Hepatocyte (in vitro differentiated cells): ENCODE measurements at regions not wholly inside any gene's neighbourhood (a gene's known extent, or its start where the extent isn't known, plus 50 kb on each side); places are given as distances from the start of the nearest gene placed in this dataset.

Experiments used
- DNase-seq: peaks from one replicate; pipeline ENCODE4 v3.0.0-alpha.2; 2016; ENCODE audit warnings: low spot score
- H2AFZ ChIP-seq: fragments of 200-600 bp; sonication (generic); 2 replicates; pipeline ENCODE4 v1.6.0; 2016; ENCODE audit warnings: antibody characterized with exemption, mild to moderate bottlenecking
- H3K27ac ChIP-seq: fragments of 200-600 bp; sonication (generic); 2 replicates; pipeline ENCODE4 v1.5.1; 2016; ENCODE audit warnings: mild to moderate bottlenecking
- H3K27me3 ChIP-seq: fragments of 200-600 bp; sonication (generic); 2 replicates; pipeline ENCODE4 v1.6.1; 2016
- H3K36me3 ChIP-seq: fragments of 200-600 bp; sonication (generic); replicated peaks from 2 replicates; pipeline ENCODE4 v1.5.1; 2016; ENCODE audit warnings: low read depth; ENCODE audit not compliant: insufficient read depth
- H3K4me1 ChIP-seq: fragments of 200-600 bp; sonication (generic); 2 replicates; pipeline ENCODE4 v1.5.1; 2016; ENCODE audit warnings: mild to moderate bottlenecking, moderate library complexity; ENCODE audit not compliant: insufficient read depth
- H3K4me2 ChIP-seq: fragments of 200-600 bp; sonication (generic); 2 replicates; pipeline ENCODE4 v1.6.0; 2016
- H3K4me3 ChIP-seq: fragments of 200-600 bp; sonication (generic); 2 replicates; pipeline ENCODE4 v1.5.1; 2016; ENCODE audit warnings: mild to moderate bottlenecking
- H3K79me2 ChIP-seq: fragments of 200-600 bp; sonication (generic); 2 replicates; pipeline ENCODE4 v1.6.0; 2017; ENCODE audit warnings: mild to moderate bottlenecking
- H3K9me2 ChIP-seq: fragments of 200-600 bp; sonication (generic); replicated peaks from 2 replicates; pipeline ENCODE4 v1.6.0; 2017; ENCODE audit warnings: mild to moderate bottlenecking; ENCODE audit not compliant: insufficient read depth
- H3K9me3 ChIP-seq: fragments of 200-600 bp; sonication (generic); 2 replicates; pipeline ENCODE4 v1.5.1; 2016; ENCODE audit warnings: low read depth, mild to moderate bottlenecking
- H4K20me1 ChIP-seq: fragments of 200-600 bp; sonication (generic); 2 replicates; pipeline ENCODE4 v1.6.0; 2016; ENCODE audit warnings: mild to moderate bottlenecking; ENCODE audit not compliant: insufficient read depth, poor library complexity, severe bottlenecking
- CTCF ChIP-seq: fragments of 200-600 bp; sonication (generic); IDR thresholded peaks from 2 replicates; pipeline ENCODE4 v1.5.1; 2016; ENCODE audit warnings: antibody characterized with exemption, mild to moderate bottlenecking; ENCODE audit not compliant: poor library complexity
- EZH2 ChIP-seq: fragments of 200-600 bp; sonication (generic); IDR thresholded peaks from 2 replicates; pipeline ENCODE4 v1.6.1; 2016; ENCODE audit warnings: antibody characterized with exemption, mild to moderate bottlenecking, borderline replicate concordance
- EZH2phosphoT487 ChIP-seq: fragments of 200-600 bp; sonication (generic); IDR thresholded peaks from one replicate; pipeline ENCODE4 v1.6.1; 2018; ENCODE audit warnings: antibody characterized with exemption, mild to moderate bottlenecking, low read depth, moderate library complexity; ENCODE audit not compliant: unreplicated experiment, severe bottlenecking
- WGBS: methylation state at CpG from one replicate; pipeline ENCODE4 v1.1.6; 2016; ENCODE audit warnings: low lambda C conversion rate; ENCODE audit errors: missing lambda C conversion rate; 5-methylcytosine and 5-hydroxymethylcytosine counted together

GRCh38 chr6:148203281-148203925 lies 139.2 kb upstream of the SASH1 start:
- Histone ChIP-seq H3K9me3 (no peaks in the 10 kb centered on the region), H4K20me1 (no peaks in the 10 kb centered on the region), H2AFZ (no peak overlapping the region), H3K4me1 (no peaks in the 10 kb centered on the region), H3K27me3 (no peaks in the 10 kb centered on the region), H3K36me3 (no peaks in the 10 kb centered on the region), H3K4me3 (no peak overlapping the region), H3K4me2 (no peak overlapping the region), H3K79me2 (no peaks in the 10 kb centered on the region), H3K27ac (no peak overlapping the region), H3K9me2 (no peaks in the 10 kb centered on the region)
- TF ChIP-seq EZH2phosphoT487 (no peak), CTCF (no peak), EZH2 (no peak)
- 94% methylated on average over 9 of the region's 9 CpGs for WGBS
- DNase-seq = no peak

- no peaks in the 10 kb centered on the region for H4K20me1 ChIP-seq
- H3K4me3 ChIP-seq = no peak overlapping the region
- no peaks in the 10 kb centered on the region for H3K36me3 ChIP-seq
- WGBS = 83% methylated on average over 9 of the region's 9 CpGs
- H3K27me3 ChIP-seq = no peaks in the 10 kb centered on the region
- no peak for TF ChIP-seq EZH2phosphoT487
- TF ChIP-seq EZH2 = no peak
- TF ChIP-seq CTCF = no peak
- DNase-seq = no peak
- H3K4me1 ChIP-seq = no peaks in the 10 kb centered on the region
- no peaks in the 10 kb centered on the region for H3K9me3 ChIP-seq
- no peaks in the 10 kb centered on the region for H3K9me2 ChIP-seq
- no peaks in the 10 kb centered on the region for H3K79me2 ChIP-seq
- H3K27ac ChIP-seq = no peak overlapping the region
- H2AFZ ChIP-seq = no peak overlapping the region
- H3K4me2 ChIP-seq = no peak overlapping the region
Observed at GRCh38 chr6:148203970-148204369, 138.7 kb upstream of the SASH1 start.

- TF ChIP-seq EZH2 (no peak), EZH2phosphoT487 (no peak), CTCF (no peak)
- Histone ChIP-seq H3K4me3 (no peak overlapping the region), H3K27ac (no peak overlapping the region), H3K4me1 (no peaks in the 10 kb centered on the region), H3K27me3 (no peaks in the 10 kb centered on the region), H3K9me3 (no peaks in the 10 kb centered on the region), H3K79me2 (no peaks in the 10 kb centered on the region), H4K20me1 (no peaks in the 10 kb centered on the region), H3K4me2 (no peak overlapping the region), H2AFZ (no peak overlapping the region), H3K36me3 (no peaks in the 10 kb centered on the region), H3K9me2 (no peaks in the 10 kb centered on the region)
- no peak for DNase-seq
- 92% methylated on average over 3 of the region's 3 CpGs for WGBS
Observed at GRCh38 chr6:148208298-148208697, 134.3 kb upstream of the SASH1 start.
